ENCODE measurements at regions not wholly inside any gene's neighbourhood (a gene's known extent, or its start where the extent isn't known, plus 50 kb on each side); places are given as distances from the start of the nearest gene placed in this dataset.

DNA sequence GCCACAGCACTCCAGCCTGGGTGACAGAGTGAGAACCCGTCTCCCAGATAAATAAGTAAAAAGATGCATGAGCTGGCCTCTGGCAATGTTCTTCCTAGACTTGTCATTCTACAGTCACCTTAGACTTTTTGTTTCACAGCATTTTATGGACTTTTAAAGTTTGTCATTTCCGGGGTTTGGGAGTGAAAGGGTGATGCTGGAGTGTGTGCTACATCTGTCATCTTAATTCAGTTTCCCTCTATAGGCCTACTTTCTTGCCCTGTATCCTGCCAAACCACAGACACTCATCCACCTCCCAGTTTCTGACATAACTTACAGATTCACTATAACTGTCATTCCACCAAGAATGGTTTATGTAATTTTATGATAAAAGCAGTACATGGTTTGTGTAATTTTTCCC is 166.7 kb upstream of the PARP11 start:
- TF ChIP-seq, protein P1, sequence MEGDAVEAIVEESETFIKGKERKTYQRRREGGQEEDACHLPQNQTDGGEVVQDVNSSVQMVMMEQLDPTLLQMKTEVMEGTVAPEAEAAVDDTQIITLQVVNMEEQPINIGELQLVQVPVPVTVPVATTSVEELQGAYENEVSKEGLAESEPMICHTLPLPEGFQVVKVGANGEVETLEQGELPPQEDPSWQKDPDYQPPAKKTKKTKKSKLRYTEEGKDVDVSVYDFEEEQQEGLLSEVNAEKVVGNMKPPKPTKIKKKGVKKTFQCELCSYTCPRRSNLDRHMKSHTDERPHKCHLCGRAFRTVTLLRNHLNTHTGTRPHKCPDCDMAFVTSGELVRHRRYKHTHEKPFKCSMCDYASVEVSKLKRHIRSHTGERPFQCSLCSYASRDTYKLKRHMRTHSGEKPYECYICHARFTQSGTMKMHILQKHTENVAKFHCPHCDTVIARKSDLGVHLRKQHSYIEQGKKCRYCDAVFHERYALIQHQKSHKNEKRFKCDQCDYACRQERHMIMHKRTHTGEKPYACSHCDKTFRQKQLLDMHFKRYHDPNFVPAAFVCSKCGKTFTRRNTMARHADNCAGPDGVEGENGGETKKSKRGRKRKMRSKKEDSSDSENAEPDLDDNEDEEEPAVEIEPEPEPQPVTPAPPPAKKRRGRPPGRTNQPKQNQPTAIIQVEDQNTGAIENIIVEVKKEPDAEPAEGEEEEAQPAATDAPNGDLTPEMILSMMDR (conservative IDR thresholded peaks at IDR 0.05 in 1 of 2, IDR thresholded peaks at IDR 0.05 in 1 of 2; ENCODE audit: extremely low read depth in 1 of 2, insufficient read depth in 1 of 2, low read depth in 1 of 2, low read length in 2 of 2), result no peak
- no peak for TF ChIP-seq EZH2 (IDR thresholded peaks at IDR 0.05; ENCODE audit: borderline replicate concordance, low read length)
